ENCODE measurements at regions not wholly inside any gene's neighbourhood (a gene's known extent, or its start where the extent isn't known, plus 50 kb on each side); places are given as distances from the start of the nearest gene placed in this dataset.

- Histone ChIP-seq H2AFZ (no peak overlapping the region), H3K36me3 (ENCODE audit: insufficient read depth) (no peaks in the 10 kb centered on the region), H4K20me1 (replicated peaks; ENCODE audit: insufficient read depth) (no peaks in the 10 kb centered on the region), H3K4me1 (ENCODE audit: insufficient read depth) (no peaks in the 10 kb centered on the region), H3F3A (replicated peaks; ENCODE audit: low read depth) (no peaks in the 10 kb centered on the region), H3K4me3 (no peak overlapping the region), H3K27ac (ENCODE audit: low read depth) (no peak overlapping the region), H3K79me2 (replicated peaks; ENCODE audit: insufficient read depth) (no peaks in the 10 kb centered on the region), H3K4me2 (no peak overlapping the region), H3K9me2 (ENCODE audit: insufficient read depth) (no peaks in the 10 kb centered on the region), H3K27me3 (ENCODE audit: insufficient read depth) (no peaks in the 10 kb centered on the region)
- no peak for ATAC-seq
- no peak for DNase-seq (ENCODE audit: low spot score)
- Mint-ChIP-seq H3K4me3 (no peak overlapping the region), H3K4me1 (peaks cover 6% of the 10 kb centered on the region; the same call in 2 of the 3 replicates), H3K27ac (no peak overlapping the region), H3K36me3 (ENCODE audit: low read depth) (no peaks in the 10 kb centered on the region), H3K27me3 (ENCODE audit: insufficient read depth, low read depth, poor library complexity) (no peaks in the 10 kb centered on the region), H3K9me3 (no peaks in the 10 kb centered on the region)
- no peak for TF ChIP-seq REST (IDR thresholded peaks at IDR 0.05; ENCODE audit: unreplicated experiment)
- no peak for TF ChIP-seq ZNF462 (CRISPR knock-in tag; IDR thresholded peaks at IDR 0.05)
- TF ChIP-seq ETS1 (IDR thresholded peaks at IDR 0.05): no peak
Observed at GRCh38 chr5:118016396-118016795, 972.0 kb downstream of the DTWD2 start.

Measured in GM23338 (cell line).